H1 (cell line): ENCODE measurements at regions not wholly inside any gene's neighbourhood (a gene's known extent, or its start where the extent isn't known, plus 50 kb on each side); places are given as distances from the start of the nearest gene placed in this dataset.

Experiments
- CTCF ChIA-PET: fragments of 300-600 bp; sonication (Branson Sonifier 250); formaldehyde crosslinking; loops from one replicate; lab custom pipeline; 2021; ENCODE audit not compliant: partially characterized antibody; lab: Charles Lee
- POLR2A ChIA-PET: fragments of 300-600 bp; sonication (Branson Sonifier 250); formaldehyde crosslinking; loops from one replicate; lab custom pipeline; 2021; ENCODE audit warnings: inconsistent platforms; ENCODE audit not compliant: partially characterized antibody; lab: Charles Lee
- DNase-seq, 2 experiments: peaks; one replicate each; pipeline versions ENCODE4 v3.0.0 to v3.0.0-alpha.2; 2010 to 2022; ENCODE audit warnings: low spot score in 2 of 2, low read depth in 1 of 2, mixed read lengths in 1 of 2
- FAIRE-seq: peaks from 2 replicates; lab custom pipeline; 2011; peaks lifted over from hg19 to GRCh38; lab: Jason Lieb, UNC
- H2AFZ ChIP-seq: 2 replicates; pipeline ENCODE4 v1.8.1; 2012; ENCODE audit warnings: low read length, inconsistent platforms
- H2AK5ac ChIP-seq: 2 replicates; pipeline ENCODE4 v1.6.1; 2013; ENCODE audit warnings: low read depth, low read length
- H2BK120ac ChIP-seq: replicated peaks from 2 replicates; pipeline ENCODE3; 2013; ENCODE audit warnings: low read depth, low read length, inconsistent platforms
- H2BK12ac ChIP-seq: 2 replicates; pipeline ENCODE4 v1.6.1; 2013; ENCODE audit warnings: low read depth, low read length
- H2BK15ac ChIP-seq: 2 replicates; pipeline ENCODE4 v1.6.1; 2013; ENCODE audit warnings: low read length
- H2BK20ac ChIP-seq: 2 replicates; pipeline ENCODE4 v1.6.1; 2013; ENCODE audit warnings: low read length
- H2BK5ac ChIP-seq: 2 replicates; pipeline ENCODE4 v1.6.1; 2013; ENCODE audit warnings: low read depth, low read length
- H3K14ac ChIP-seq: 2 replicates; pipeline ENCODE4 v1.6.1; 2013; ENCODE audit warnings: inconsistent platforms; ENCODE audit not compliant: insufficient read length
- H3K18ac ChIP-seq: 2 replicates; pipeline ENCODE4 v1.6.1; 2013; ENCODE audit warnings: low read length; ENCODE audit errors: extremely low read depth
- H3K23ac ChIP-seq: 2 replicates; pipeline ENCODE4 v1.6.1; 2013; ENCODE audit warnings: inconsistent platforms; ENCODE audit not compliant: insufficient read length
- H3K23me2 ChIP-seq: 2 replicates; pipeline ENCODE4 v1.6.1; 2013; ENCODE audit warnings: low read depth, low read length
- H3K27ac ChIP-seq: 2 replicates; pipeline ENCODE4 v1.6.1; 2011; ENCODE audit warnings: low read depth, low read length, inconsistent platforms
- H3K27me3 ChIP-seq, 4 experiments: replicated peaks in 1 of 4; 1 replicate in 1 of 4; 2 replicates in 3 of 4; pipeline versions ENCODE4 v1.6.1 to v1.8.1; 2011 to 2013; ENCODE audit warnings: low read length in 3 of 4, mild to moderate bottlenecking in 3 of 4, inconsistent platforms in 2 of 4, mixed read lengths in 2 of 4, moderate library complexity in 1 of 4; ENCODE audit not compliant: control insufficient read depth in 3 of 4, insufficient read depth in 3 of 4; ENCODE audit errors: extremely low read depth in 1 of 4
- H3K36me3 ChIP-seq, 4 experiments: 2 replicates each; pipeline versions ENCODE4 v1.6.1 to v1.8.1; 2011 to 2013; ENCODE audit warnings: mild to moderate bottlenecking in 4 of 4, low read length in 3 of 4, moderate library complexity in 2 of 4, control low read depth in 1 of 4, inconsistent platforms in 1 of 4; ENCODE audit not compliant: insufficient read depth in 4 of 4, control insufficient read depth in 2 of 4
- H3K4ac ChIP-seq: replicated peaks from 2 replicates; pipeline ENCODE3; 2013; ENCODE audit warnings: low read length, low read depth, mixed read lengths, inconsistent platforms; ENCODE audit not compliant: insufficient read length
- H3K4me1 ChIP-seq, 4 experiments: replicated peaks in 1 of 4; 1 replicate in 1 of 4; 2 replicates in 3 of 4; pipeline versions ENCODE4 v1.6.1 to v1.8.1; 2011 to 2013; ENCODE audit warnings: low read length in 3 of 4, inconsistent platforms in 2 of 4, mixed read lengths in 1 of 4; ENCODE audit not compliant: insufficient read depth in 4 of 4, control insufficient read depth in 3 of 4
- H3K4me2 ChIP-seq, 2 experiments: 2 replicates each; pipeline versions ENCODE4 v1.6.1 to v1.8.1; 2011 to 2013; ENCODE audit warnings: low read depth in 2 of 2, low read length in 2 of 2, control low read depth in 1 of 2, inconsistent platforms in 1 of 2, mild to moderate bottlenecking in 1 of 2; ENCODE audit not compliant: insufficient read depth in 1 of 2
- H3K4me3 ChIP-seq, 4 experiments: fragments of 200-600, 300-600 bp in 1 of 4; sonication (generic), shearing (Covaris generic), sonication (Bioruptor Twin) in 1 of 4; 2 replicates each; pipeline versions ENCODE4 v1.5.1 to v1.8.1; 2011 to 2016; ENCODE audit warnings: low read length in 4 of 4, low read depth in 3 of 4, control low read depth in 2 of 4, inconsistent platforms in 2 of 4, mild to moderate bottlenecking in 2 of 4, mixed read lengths in 1 of 4, moderate library complexity in 1 of 4; ENCODE audit not compliant: insufficient read depth in 2 of 4; ENCODE audit errors: extremely low read depth in 1 of 4
- H3K56ac ChIP-seq: replicated peaks from 2 replicates; pipeline ENCODE3; 2013; ENCODE audit warnings: low read depth, mild to moderate bottlenecking, mixed read lengths, low read length, inconsistent platforms; ENCODE audit not compliant: insufficient read length
- H3K79me1 ChIP-seq: 2 replicates; pipeline ENCODE4 v1.6.1; 2013; ENCODE audit warnings: low read depth, low read length, control low read depth
- H3K79me2 ChIP-seq, 2 experiments: 2 replicates each; pipeline versions ENCODE4 v1.6.1 to v1.8.1; 2012 to 2013; ENCODE audit warnings: low read length in 2 of 2, mild to moderate bottlenecking in 2 of 2, inconsistent platforms in 1 of 2; ENCODE audit not compliant: insufficient read depth in 2 of 2, control insufficient read depth in 1 of 2
- H3K9ac ChIP-seq, 4 experiments: replicated peaks in 1 of 4; 1 replicate in 1 of 4; 2 replicates in 3 of 4; pipeline versions ENCODE4 v1.6.1 to v1.8.1; 2011 to 2013; ENCODE audit warnings: low read depth in 3 of 4, low read length in 3 of 4, control low read depth in 2 of 4, mild to moderate bottlenecking in 2 of 4, moderate library complexity in 2 of 4, inconsistent platforms in 1 of 4; ENCODE audit errors: extremely low read depth in 1 of 4
- H3K9me3 ChIP-seq, 2 experiments: 2 replicates each; pipeline versions ENCODE4 v1.6.1 to v1.8.1; 2012 to 2013; ENCODE audit warnings: mild to moderate bottlenecking in 2 of 2, moderate library complexity in 2 of 2, control low read depth in 1 of 2, inconsistent platforms in 1 of 2, low read depth in 1 of 2, low read length in 1 of 2, mixed read lengths in 1 of 2; ENCODE audit not compliant: insufficient read depth in 2 of 2
- H4K20me1 ChIP-seq, 2 experiments: replicated peaks in 1 of 2; 2 replicates each; pipeline versions ENCODE3 to v1.8.1; 2011 to 2013; ENCODE audit warnings: inconsistent platforms in 2 of 2, low read length in 2 of 2, mild to moderate bottlenecking in 1 of 2; ENCODE audit not compliant: insufficient read depth in 2 of 2, control insufficient read depth in 1 of 2
- H4K5ac ChIP-seq: 2 replicates; pipeline ENCODE4 v1.6.1; 2013; ENCODE audit warnings: low read length, low read depth, mixed read lengths, inconsistent platforms; ENCODE audit not compliant: insufficient read length
- H4K8ac ChIP-seq: 2 replicates; pipeline ENCODE4 v1.8.0; 2013; ENCODE audit warnings: mild to moderate bottlenecking, moderate library complexity, low read length, inconsistent platforms; ENCODE audit not compliant: insufficient read depth; ENCODE audit errors: extremely low read depth
- H4K91ac ChIP-seq: replicated peaks from 2 replicates; pipeline ENCODE3; 2013; ENCODE audit warnings: low read length, mixed read lengths, inconsistent platforms; ENCODE audit not compliant: insufficient read length
- BCL11A ChIP-seq, 2 experiments: IDR thresholded peaks; one replicate each; pipeline ENCODE4 v1.6.1; 2011; ENCODE audit warnings: low read depth in 2 of 2, low read length in 2 of 2, mild to moderate bottlenecking in 2 of 2
- POU5F1 ChIP-seq: IDR thresholded peaks from 2 replicates; pipeline ENCODE4 v1.6.1; 2011; ENCODE audit warnings: low read depth, mild to moderate bottlenecking, low read length, moderate library complexity
- WGBS, 2 experiments: shearing (Covaris generic) in 1 of 2; methylation state at CpG; one replicate each; pipeline versions ENCODE4 v1.1.6 to v1.1.7; 2013 to 2015; ENCODE audit warnings: low lambda C conversion rate in 2 of 2, mixed read lengths in 2 of 2, inconsistent platforms in 1 of 2, low coverage in 1 of 2, missing lambda C conversion rate in 1 of 2; ENCODE audit not compliant: insufficient replicate concordance in 2 of 2, insufficient coverage in 1 of 2, insufficient read length in 1 of 2; ENCODE audit errors: extremely low coverage in 1 of 2, missing lambda C conversion rate in 1 of 2; 5-methylcytosine and 5-hydroxymethylcytosine counted together

DNA sequence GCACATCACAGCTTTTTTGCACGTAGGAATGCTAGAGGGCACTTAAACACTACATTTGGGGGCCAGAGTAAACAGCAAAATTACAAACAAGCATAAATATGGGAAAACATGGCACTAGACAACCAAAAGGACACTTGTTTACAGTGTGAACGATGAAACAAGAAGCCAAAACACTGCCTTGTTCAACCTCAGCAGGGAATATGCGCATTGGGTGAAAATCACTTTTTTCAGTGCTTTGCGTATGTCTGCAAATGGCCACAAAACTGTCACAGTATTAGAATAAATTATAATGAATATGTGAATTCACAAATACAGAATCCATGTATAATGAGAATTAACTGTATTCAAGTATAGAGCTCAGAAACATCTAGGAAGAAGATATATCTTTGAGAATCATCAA, 1064.0 kb upstream of the GYPC start:
- WGBS, 2 experiments: 80% methylated on average over 4 of the region's 4 CpGs; no CpG with 5 or more reads in 1 of the 2 experiments
- DNase-seq: no peak
- H3K4me1 ChIP-seq: peaks cover 0 to 2% (median 0%) of the 10 kb centered on the region in 4 experiments; a peak in 1 of 7 replicates
- no peak overlapping the region for H2BK20ac ChIP-seq
- no peak overlapping the region for H3K14ac ChIP-seq
- H3K23me2 ChIP-seq: no peaks in the 10 kb centered on the region; the same call in 1 of the 2 replicates
- H3K56ac ChIP-seq: no peak overlapping the region
- no peak overlapping the region for H3K4me3 ChIP-seq
- H3K36me3 ChIP-seq: no peaks in the 10 kb centered on the region; a peak in 1 of 8 replicates
- no peak overlapping the region for H3K27ac ChIP-seq
- H2AK5ac ChIP-seq: no peak overlapping the region
- TF ChIP-seq BCL11A (IDR thresholded peaks at IDR 0.05; ENCODE audit: low read depth in 2 of 2, low read length in 2 of 2) (no peak), POU5F1 (peak; percentile 59; the same call in 1 of the 2 replicates)
- TF ChIP-seq, all 59 proteins: peak for 1
- Histone ChIP-seq H3K9me3 (no peaks in the 10 kb centered on the region), H2BK15ac (no peak overlapping the region), H3K4ac (no peak overlapping the region), H3K9ac (no peak overlapping the region), H3K79me2 (no peaks in the 10 kb centered on the region), H3K23ac (no peak overlapping the region), H4K5ac (no peak overlapping the region), H3K18ac (no peak overlapping the region), H2BK120ac (no peak overlapping the region), H2AFZ (no peak overlapping the region), H4K20me1 (no peaks in the 10 kb centered on the region), H3K27me3 (peaks cover 0 to 1% (median 0%) of the 10 kb centered on the region in 4 experiments; a peak in 1 of 7 replicates), H4K8ac (no peak overlapping the region), H2BK12ac (no peak overlapping the region), H3K4me2 (no peak overlapping the region), H3K79me1 (no peaks in the 10 kb centered on the region), H4K91ac (no peak overlapping the region), H2BK5ac (no peak overlapping the region)
- ChIA-PET CTCF (interaction anchor here (0.9 to 1.0 kb wide), 2 partner anchors 13 to 31 kb away, joined by 3 to 4 read pairs; no protein-coding TSS in a partner anchor), POLR2A (no interaction called here)
- FAIRE-seq: no peak
